HG03280 (cell line): ENCODE measurements at regions not wholly inside any gene's neighbourhood (a gene's known extent, or its start where the extent isn't known, plus 50 kb on each side); places are given as distances from the start of the nearest gene placed in this dataset.
"Not testable (repeated sequence)": the region's sequence is repeated elsewhere in the genome, so short reads cannot be mapped to it uniquely, and the experiment has no call there.

ENCODE experiments used
- ATAC-seq: cut with Tn5 transposase; IDR thresholded peaks from one replicate; pipeline ENCODE4 v1.9.1; 2021; ENCODE audit warnings: mild to moderate bottlenecking, moderate library complexity; ENCODE audit not compliant: unreplicated experiment

GRCh38 chr12:47491516-47492305, 214.1 kb downstream of the RPAP3 start:
- no peak for ATAC-seq

- no peak for ATAC-seq
These were observed 216.9 kb downstream of the RPAP3 start for GRCh38 chr12:47488888-47489287.

- ATAC-seq: no peak
These were observed 224.8 kb downstream of the RPAP3 start for GRCh38 chr12:47481041-47481440.

- no peak for ATAC-seq
These were observed 227.4 kb downstream of the RPAP3 start for GRCh38 chr12:47478426-47478825.

- no peak for ATAC-seq
These were observed 232.7 kb downstream of the RPAP3 start for GRCh38 chr12:47473091-47473490.

- ATAC-seq: not testable (repeated sequence)
These were observed 235.5 kb downstream of the RPAP3 start for GRCh38 chr12:47470349-47470748.

GRCh38 chr12:47463918-47464317, 241.9 kb downstream of the RPAP3 start:
- ATAC-seq: not testable (repeated sequence)

GRCh38 chr12:47458279-47458678, 247.6 kb downstream of the RPAP3 start:
- no peak for ATAC-seq

- ATAC-seq: no peak
These were observed 256.0 kb downstream of the RPAP3 start for GRCh38 chr12:47449797-47450196.

GRCh38 chr12:47442310-47442709, 263.5 kb downstream of the RPAP3 start:
- no peak for ATAC-seq

GRCh38 chr12:47441490-47441889, 264.3 kb downstream of the RPAP3 start:
- ATAC-seq: no peak

- ATAC-seq: no peak
These were observed 267.7 kb downstream of the RPAP3 start for GRCh38 chr12:47438175-47438574.

GRCh38 chr12:47437570-47437969, 268.3 kb downstream of the RPAP3 start:
- ATAC-seq: no peak

GRCh38 chr12:47433876-47434275, 272.0 kb downstream of the RPAP3 start:
- ATAC-seq: no peak

- not testable (repeated sequence) for ATAC-seq
These were observed 279.0 kb downstream of the RPAP3 start for GRCh38 chr12:47426678-47427309.

- ATAC-seq: no peak
These were observed 283.2 kb downstream of the RPAP3 start for GRCh38 chr12:47422611-47423010.

GRCh38 chr12:47419497-47419896, 286.3 kb downstream of the RPAP3 start:
- no peak for ATAC-seq

GRCh38 chr12:47417955-47418354, 287.9 kb downstream of the RPAP3 start:
- no peak for ATAC-seq

GRCh38 chr12:47417121-47417520, 288.7 kb downstream of the RPAP3 start:
- no peak for ATAC-seq

GRCh38 chr12:47415054-47415453, 290.8 kb downstream of the RPAP3 start:
- ATAC-seq: no peak

GRCh38 chr12:47414511-47414910, 291.3 kb downstream of the RPAP3 start:
- ATAC-seq: no peak

- no peak for ATAC-seq
These were observed 292.0 kb downstream of the RPAP3 start for GRCh38 chr12:47413806-47414205.
